H7 (cell line): ENCODE measurements at regions not wholly inside any gene's neighbourhood (a gene's known extent, or its start where the extent isn't known, plus 50 kb on each side); places are given as distances from the start of the nearest gene placed in this dataset.

Experiments
- DNase-seq: peaks from one replicate; pipeline ENCODE4 v3.0.0; 2012
- H3K27me3 ChIP-seq: 2 replicates; pipeline ENCODE4 v1.6.0; 2011; ENCODE audit warnings: mild to moderate bottlenecking, low read length; ENCODE audit not compliant: control insufficient read depth, insufficient read depth
- H3K36me3 ChIP-seq: replicated peaks from 2 replicates; pipeline ENCODE4 v1.5.1; 2011; ENCODE audit warnings: low read length; ENCODE audit not compliant: control insufficient read depth, insufficient read depth
- H3K4me3 ChIP-seq: 2 replicates; pipeline ENCODE4 v1.5.1; 2011; ENCODE audit warnings: low read depth, mild to moderate bottlenecking, control low read depth, low read length, moderate library complexity; ENCODE audit not compliant: insufficient read depth

DNA sequence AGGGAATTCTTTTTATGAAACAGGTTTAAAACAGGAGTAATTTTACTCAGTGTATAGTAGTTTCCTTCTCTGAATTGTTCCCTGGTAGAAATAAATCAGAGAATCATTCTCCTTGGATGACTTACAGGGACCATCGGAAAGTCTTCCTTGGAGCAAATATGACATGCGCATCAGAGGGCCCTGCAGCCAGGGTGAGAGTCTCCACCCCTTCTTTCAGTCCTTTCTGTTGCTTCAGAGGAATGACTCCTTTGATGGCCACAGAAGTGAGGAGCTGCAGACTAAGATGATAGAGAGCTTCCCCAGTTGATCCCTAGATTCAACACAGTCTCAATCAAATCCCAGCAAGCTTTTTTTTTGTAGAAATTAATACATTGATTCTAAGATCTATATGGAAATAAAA is 294.8 kb upstream of the UMPS start:
- no peaks in the 10 kb centered on the region for H3K36me3 ChIP-seq

DNA sequence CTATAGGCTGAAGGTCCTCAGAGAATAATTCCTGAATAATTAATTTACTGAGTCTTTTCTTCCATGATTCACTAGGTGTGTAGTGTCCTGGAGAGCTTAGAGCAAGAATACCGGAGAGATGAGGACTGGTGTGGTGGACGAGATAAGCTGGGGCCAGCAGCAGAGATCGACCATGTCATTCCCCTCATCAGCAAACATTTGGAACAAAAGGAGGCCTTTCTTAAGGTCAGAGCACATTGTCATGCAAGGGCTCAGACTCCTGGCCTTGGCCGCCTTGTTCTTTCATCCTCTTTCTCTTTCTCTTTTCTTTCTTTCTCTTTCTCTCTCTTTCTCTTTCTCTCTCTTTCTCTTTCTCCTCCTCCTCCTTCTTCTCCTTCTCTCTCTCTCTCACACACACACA is 291.4 kb upstream of the UMPS start:
- Histone ChIP-seq H3K27me3 (no peaks in the 10 kb centered on the region), H3K4me3 (no peak overlapping the region), H3K36me3 (no peaks in the 10 kb centered on the region)
- DNase-seq, result peak; percentile 40

More for the DNA sequence above, 294.8 kb upstream of the UMPS start:
- Histone ChIP-seq H3K27me3 (no peaks in the 10 kb centered on the region), H3K4me3 (no peak overlapping the region)
- no peak for DNase-seq

DNA sequence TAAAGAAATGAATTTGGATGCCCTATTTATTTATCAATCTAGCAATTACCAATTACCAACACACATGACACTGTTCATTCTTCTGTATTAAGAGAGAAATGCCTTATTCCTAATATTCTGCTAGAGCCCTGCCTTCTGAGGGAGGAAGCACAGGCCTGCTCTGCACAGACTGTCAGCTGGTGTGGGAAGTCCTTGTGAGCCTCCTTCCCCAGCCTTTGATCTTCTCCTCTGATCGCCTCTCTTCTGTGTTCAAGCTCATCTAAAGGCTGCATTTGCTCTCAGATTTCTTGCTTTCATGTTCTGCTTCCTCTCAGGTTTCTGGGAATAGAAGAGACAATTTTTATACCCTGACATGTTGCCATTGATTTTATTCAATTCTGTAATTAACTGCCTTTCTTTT is 290.6 kb upstream of the UMPS start:
- H3K27me3 ChIP-seq, result no peaks in the 10 kb centered on the region
- H3K36me3 ChIP-seq, result no peaks in the 10 kb centered on the region
- H3K4me3 ChIP-seq, result no peak overlapping the region
- no peak for DNase-seq

DNA sequence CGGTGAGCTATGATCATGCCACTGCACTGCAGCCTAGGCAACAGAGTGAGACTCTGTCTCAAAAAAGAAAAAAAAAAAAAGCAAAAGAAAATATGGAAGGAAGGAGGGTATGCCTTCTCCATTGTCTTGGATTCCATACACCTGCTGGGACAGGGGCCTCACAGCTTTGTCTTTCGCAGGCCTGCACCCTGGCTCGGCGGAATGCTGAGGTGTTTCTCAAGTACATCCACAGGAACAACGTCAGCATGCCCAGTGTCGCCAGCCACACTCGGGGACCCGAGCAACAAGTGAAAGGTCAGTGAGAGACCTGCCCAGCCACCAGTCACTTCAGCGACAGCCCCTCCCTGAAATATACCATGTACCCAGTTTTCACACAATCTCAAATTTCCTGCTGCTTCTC is 288.5 kb upstream of the UMPS start:
- H3K4me3 ChIP-seq, result no peak overlapping the region
- DNase-seq, result no peak
- no peaks in the 10 kb centered on the region for H3K36me3 ChIP-seq
- H3K27me3 ChIP-seq, result no peaks in the 10 kb centered on the region

DNA sequence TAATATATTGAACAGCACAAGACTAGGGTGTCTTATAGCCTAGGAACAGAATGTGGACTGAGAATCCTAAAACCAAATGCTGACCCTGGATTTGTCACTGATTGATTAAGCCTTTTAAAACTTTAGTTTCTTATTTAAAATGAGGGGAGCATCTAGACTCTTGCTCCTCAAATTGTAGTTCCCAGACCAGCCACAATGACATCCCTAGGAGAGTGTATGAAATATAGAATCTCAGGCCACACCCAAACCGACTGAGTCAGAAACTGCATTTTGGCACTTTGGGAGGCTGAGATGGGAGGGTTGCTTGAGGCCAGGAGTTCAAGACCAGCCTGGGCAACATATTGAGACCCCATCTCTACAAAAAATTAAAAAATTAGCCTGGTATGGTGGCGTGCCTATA is 287.8 kb upstream of the UMPS start:
- Histone ChIP-seq H3K4me3 (no peak overlapping the region), H3K36me3 (no peaks in the 10 kb centered on the region)

DNA sequence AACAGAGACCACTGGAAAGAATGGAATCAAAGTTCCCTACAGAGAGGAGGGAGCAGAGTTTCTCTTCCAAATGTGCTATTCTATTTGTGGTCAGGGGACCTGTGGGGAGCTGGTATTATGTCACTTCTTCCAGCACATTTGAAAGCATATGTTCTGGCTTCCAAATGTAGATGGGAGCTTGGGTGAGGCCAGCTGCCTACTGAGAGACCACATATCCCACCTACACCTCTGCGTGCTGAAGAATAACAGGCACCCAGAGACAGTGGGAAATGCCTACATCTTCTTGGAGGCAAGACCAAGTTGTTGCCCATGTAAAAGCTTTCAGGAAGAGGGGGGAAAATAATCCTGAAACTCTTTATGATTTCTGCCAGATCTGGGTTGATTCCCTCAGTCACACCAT is 286.8 kb upstream of the UMPS start:
- H3K27me3 ChIP-seq, result no peaks in the 10 kb centered on the region
- no peak for DNase-seq
- H3K4me3 ChIP-seq, result no peak overlapping the region
- no peaks in the 10 kb centered on the region for H3K36me3 ChIP-seq

More for the DNA sequence above, 287.8 kb upstream of the UMPS start:
- DNase-seq, result no peak
- no peaks in the 10 kb centered on the region for H3K27me3 ChIP-seq

DNA sequence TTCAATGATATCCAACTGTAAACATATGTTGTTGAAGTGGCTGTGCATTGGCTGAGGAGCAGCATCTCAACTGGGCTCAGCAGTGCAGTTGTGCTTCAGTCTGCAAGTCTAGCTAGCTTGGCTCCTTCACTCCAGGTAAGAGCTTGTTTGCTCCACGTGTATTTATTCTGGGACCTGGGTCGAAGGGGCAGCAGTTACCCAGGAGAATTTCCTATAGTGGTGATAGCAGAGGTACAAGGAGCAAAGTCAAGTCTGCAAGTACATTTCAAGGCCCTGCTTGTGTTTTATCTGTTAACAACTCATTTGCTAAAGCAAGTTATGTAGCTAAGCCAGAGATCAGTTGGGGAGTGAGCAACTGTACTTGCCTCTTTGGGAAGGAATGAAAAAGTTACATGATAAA is 286.2 kb upstream of the UMPS start:
- Histone ChIP-seq H3K4me3 (no peak overlapping the region), H3K27me3 (no peaks in the 10 kb centered on the region)
- no peak for DNase-seq

DNA sequence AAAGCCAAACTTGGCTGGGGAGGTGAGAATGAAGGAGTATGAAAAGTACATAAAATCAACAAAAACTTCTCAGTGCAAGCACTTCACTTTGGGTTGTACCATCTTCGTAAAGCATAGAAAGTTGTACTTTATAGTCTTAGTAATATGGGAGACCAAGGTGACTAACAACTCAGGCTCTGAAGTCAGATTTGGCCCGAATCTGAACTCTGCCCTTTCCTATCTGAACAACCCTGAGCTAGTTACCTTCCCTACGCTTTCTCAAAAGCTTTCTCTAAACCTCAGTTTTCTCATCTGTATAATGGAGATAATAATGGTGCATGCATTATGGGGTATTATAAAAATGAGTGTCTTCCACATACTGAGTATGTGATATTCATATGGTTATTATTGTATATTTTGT is 285.4 kb upstream of the UMPS start:
- H3K36me3 ChIP-seq, result no peaks in the 10 kb centered on the region
- no peak for DNase-seq
- no peaks in the 10 kb centered on the region for H3K27me3 ChIP-seq
- no peak overlapping the region for H3K4me3 ChIP-seq

More for the DNA sequence above, 286.2 kb upstream of the UMPS start:
- no peaks in the 10 kb centered on the region for H3K36me3 ChIP-seq

DNA sequence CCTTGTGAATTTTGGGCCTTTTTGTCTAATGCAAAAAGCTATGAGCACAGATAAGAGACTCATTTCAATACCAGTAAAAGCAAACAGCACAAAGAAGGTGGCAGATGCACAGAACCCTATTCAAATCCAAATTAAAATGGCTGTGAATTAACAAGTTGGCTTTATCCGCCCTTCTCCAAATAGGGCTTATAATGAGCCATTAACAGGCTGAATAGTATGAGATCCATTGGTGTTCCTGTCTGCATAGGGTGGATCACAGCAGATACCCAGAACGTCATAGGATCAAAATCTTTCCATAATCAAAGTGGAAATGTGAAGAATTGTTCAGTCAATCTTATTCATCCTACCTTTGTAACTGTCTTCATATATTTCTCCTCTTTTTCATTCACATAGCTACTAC is 282.4 kb upstream of the UMPS start:
- Histone ChIP-seq H3K36me3 (no peaks in the 10 kb centered on the region), H3K27me3 (no peaks in the 10 kb centered on the region), H3K4me3 (no peak overlapping the region)
- no peak for DNase-seq

DNA sequence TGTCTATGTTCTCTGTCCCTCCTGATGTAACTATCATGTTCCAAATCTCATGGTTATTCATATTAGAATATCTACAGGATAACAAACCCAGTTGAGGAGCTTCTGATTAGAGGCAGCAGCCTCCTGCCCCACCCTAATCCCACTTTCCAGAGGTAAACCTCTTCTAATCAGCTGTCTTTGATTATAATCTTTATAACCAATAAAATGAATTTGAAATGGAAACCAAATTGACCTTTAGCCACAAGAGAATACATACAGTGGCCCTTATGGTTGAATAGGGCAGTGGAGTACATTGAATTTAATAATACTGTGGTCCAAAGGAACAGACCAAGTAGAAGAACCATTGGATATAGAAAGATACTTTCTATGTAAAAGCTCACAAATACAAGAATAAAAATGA is 281.3 kb upstream of the UMPS start:
- no peak for DNase-seq
- H3K27me3 ChIP-seq, result no peaks in the 10 kb centered on the region
- no peak overlapping the region for H3K4me3 ChIP-seq
- no peaks in the 10 kb centered on the region for H3K36me3 ChIP-seq

DNA sequence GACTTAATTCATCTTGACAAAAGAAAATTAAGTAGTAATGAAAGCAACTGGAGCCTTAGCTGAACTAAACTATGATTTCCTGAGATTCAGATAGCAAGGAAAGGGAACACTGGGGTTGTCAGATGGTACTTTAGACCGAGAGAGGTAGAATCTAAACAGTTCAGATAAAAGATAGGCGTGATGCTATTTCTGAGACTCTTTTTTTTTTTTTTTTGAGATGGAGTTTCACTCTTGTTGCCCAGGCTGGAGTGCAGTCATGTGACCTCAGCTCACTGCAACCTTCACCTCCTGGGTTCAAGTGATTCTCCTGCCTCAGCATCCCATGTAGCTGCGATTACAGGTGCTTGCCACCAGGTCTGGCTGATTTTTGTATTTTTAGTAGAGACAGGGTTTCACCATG is 279.9 kb upstream of the UMPS start:
- no peaks in the 10 kb centered on the region for H3K27me3 ChIP-seq
- H3K4me3 ChIP-seq, result no peak overlapping the region
- no peak for DNase-seq
- no peaks in the 10 kb centered on the region for H3K36me3 ChIP-seq

DNA sequence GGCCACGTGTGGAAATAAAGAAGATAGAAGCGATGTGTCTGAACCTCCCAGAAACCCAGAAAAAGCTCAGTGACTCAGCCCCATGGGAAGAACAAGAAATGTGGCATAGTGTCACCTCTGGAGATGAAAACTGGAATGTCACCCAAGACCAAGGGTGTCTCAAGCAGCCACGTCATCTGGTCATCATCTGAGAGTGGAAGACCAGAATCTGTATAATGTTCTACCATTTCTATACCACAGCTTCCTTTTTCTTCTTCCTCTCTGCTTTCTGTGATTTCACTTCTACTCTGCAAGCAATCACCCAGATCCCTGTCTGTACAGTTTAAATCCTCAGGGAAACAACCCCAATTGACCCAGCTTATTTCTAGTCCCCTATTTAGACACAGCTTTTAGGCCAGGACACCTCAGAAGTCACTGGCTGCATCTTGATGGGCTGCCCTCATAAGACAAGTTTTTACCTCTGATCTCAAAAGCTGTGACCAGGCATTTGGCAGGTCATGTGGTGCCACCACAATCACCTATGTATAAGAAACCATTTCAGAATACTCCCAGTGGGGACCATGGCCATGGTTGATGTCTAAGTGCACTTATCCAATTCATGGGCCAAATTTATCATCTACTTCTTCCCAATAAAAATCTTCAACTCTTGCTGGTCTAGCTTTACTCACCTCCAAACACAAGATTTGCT is 278.5 kb upstream of the UMPS start:
- Histone ChIP-seq H3K4me3 (no peak overlapping the region), H3K36me3 (no peaks in the 10 kb centered on the region), H3K27me3 (no peaks in the 10 kb centered on the region)
- DNase-seq, result no peak

DNA sequence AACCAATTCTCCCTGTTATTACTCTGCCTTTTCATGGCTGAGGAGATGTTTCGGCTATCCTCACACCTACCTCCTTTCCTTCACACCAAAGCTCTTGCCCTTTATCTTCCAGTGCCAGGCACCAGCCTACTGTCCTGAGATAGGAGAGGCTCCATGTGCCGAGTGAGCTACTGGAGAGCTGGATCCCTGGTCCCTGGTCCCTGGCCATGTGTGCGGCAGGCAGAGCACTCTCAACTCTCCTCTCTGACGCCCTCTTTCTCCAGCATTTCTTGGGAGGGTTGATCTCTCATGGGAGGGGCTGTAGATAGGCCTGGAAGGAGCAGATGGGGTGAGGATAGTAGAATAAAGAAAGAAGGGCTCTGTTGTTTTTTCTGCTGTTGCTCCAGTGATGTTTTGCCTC is 277.1 kb upstream of the UMPS start:
- H3K4me3 ChIP-seq, result no peak overlapping the region
- no peak for DNase-seq
- H3K27me3 ChIP-seq, result no peaks in the 10 kb centered on the region
- no peaks in the 10 kb centered on the region for H3K36me3 ChIP-seq

DNA sequence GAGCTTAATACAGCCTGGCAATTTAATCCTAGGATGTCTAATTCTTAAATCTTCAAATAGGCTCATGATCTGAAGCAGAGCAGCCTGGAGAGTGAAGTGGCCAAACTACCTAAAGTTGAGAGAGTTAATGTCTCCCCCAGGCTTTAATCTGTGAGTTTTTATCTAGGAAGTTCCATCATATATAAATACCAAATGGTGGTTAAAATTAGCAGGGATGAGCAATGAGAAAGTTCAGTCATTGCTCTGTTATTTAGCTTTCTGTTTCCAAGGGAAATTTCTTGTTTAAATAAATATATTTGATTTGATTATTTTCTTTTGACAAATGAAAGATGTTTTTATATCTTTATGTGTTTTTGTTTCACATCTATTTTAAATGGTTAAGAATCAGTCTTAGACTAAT is 274.4 kb upstream of the UMPS start:
- Histone ChIP-seq H3K36me3 (no peaks in the 10 kb centered on the region), H3K27me3 (no peaks in the 10 kb centered on the region), H3K4me3 (no peak overlapping the region)
- DNase-seq, result no peak

DNA sequence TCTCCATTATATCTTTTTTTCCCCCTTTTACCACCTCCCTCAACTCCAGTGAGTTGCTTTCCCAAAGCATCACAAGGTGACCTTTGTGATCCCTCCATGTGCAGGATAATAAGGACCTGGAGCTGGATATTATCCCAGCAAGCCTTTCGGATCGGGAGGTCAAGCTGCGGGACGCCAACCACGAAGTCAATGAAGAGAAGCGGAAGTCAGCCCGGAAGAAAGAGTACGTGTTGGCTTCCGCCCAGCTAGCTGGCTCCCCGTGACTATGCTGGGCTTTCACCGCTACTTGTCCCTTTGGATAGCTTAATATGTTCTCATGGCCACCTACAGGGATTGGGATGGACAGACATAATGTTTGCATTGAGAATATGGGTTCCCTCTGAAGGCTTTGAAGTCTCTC is 273.7 kb upstream of the UMPS start:
- H3K36me3 ChIP-seq, result no peaks in the 10 kb centered on the region

DNA sequence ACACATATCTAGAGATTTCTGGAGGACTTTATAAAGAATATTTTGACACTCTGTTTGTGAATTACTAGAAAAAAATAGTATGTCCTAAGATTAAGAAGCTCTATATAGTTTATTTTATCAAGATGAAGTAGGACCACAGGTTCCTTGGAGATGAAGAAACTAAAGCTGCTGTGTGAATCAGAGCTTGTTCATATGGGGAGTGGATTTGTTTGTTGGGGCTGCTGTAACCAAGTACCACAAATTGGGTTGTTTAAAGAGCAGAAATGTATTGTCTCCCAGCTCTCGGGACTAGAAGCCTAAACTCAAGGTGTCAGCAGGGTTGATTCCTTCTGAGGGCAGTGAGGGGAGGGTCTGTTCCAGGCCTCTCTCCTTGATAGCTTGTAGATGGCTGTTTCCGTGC is 270.6 kb upstream of the UMPS start:
- H3K4me3 ChIP-seq, result no peak overlapping the region
- no peaks in the 10 kb centered on the region for H3K36me3 ChIP-seq
- no peak for DNase-seq
- H3K27me3 ChIP-seq, result no peaks in the 10 kb centered on the region

More for the DNA sequence above, 273.7 kb upstream of the UMPS start:
- no peak for DNase-seq
- Histone ChIP-seq H3K27me3 (no peaks in the 10 kb centered on the region), H3K4me3 (no peak overlapping the region)
